HepG2 (cell line): ENCODE measurements at regions not wholly inside any gene's neighbourhood (a gene's known extent, or its start where the extent isn't known, plus 50 kb on each side); places are given as distances from the start of the nearest gene placed in this dataset.

Source experiments
- HBP1 ChIP-seq: IDR thresholded peaks from 2 replicates; pipeline ENCODE4 v1.6.1; 2016; ENCODE audit warnings: low read depth, control low read depth
- ZNF431 ChIP-seq: sonication (generic); formaldehyde crosslinking; IDR thresholded peaks from 2 replicates; pipeline ENCODE4 v1.9.0; 2022; ENCODE audit warnings: missing genetic modification reagents, low read depth, mild to moderate bottlenecking, borderline replicate concordance

GRCh38 chr20:23295934-23296333, 54.7 kb upstream of the NXT1 start:
- TF ChIP-seq HBP1 (CRISPR knock-in tag) (no peak), ZNF431 (CRISPR knock-in tag) (no peak)
